Subcutaneous abdominal adipose tissue (tissue), 5 donors: ENCODE measurements at regions not wholly inside any gene's neighbourhood (a gene's known extent, or its start where the extent isn't known, plus 50 kb on each side); places are given as distances from the start of the nearest gene placed in this dataset.

ENCODE experiments used
- H3K27ac ChIP-seq: one replicate; pipeline ENCODE4 v1.7.0; 2013; ENCODE audit warnings: low read depth, mild to moderate bottlenecking, inconsistent platforms, low read length, moderate library complexity
- H3K27me3 ChIP-seq, 5 donors: one replicate each; pipeline ENCODE4 v1.7.0; 2013; ENCODE audit warnings: low read length in 5 of 5, inconsistent platforms in 1 of 5; ENCODE audit not compliant: control insufficient read depth in 5 of 5, insufficient read depth in 4 of 5
- H3K36me3 ChIP-seq, 5 donors: one replicate each; pipeline ENCODE4 v1.7.0; 2013; ENCODE audit warnings: low read length in 5 of 5; ENCODE audit not compliant: control insufficient read depth in 5 of 5, insufficient read depth in 5 of 5
- H3K4me1 ChIP-seq, 5 donors: one replicate each; pipeline ENCODE4 v1.7.0; 2013; ENCODE audit warnings: low read length in 5 of 5, mild to moderate bottlenecking in 3 of 5, moderate library complexity in 1 of 5; ENCODE audit not compliant: control insufficient read depth in 5 of 5, insufficient read depth in 5 of 5
- H3K4me3 ChIP-seq, 5 donors: one replicate each; pipeline ENCODE4 v1.7.0; 2013; ENCODE audit warnings: low read length in 5 of 5, low read depth in 1 of 5
- H3K9ac ChIP-seq, 5 donors: one replicate each; pipeline ENCODE4 v1.7.0; 2013; ENCODE audit warnings: low read length in 5 of 5, mild to moderate bottlenecking in 4 of 5, moderate library complexity in 3 of 5
- H3K9me3 ChIP-seq, 5 donors: one replicate each; pipeline ENCODE4 v1.7.0; 2013; ENCODE audit warnings: low read length in 5 of 5; ENCODE audit not compliant: control insufficient read depth in 5 of 5
- donor health status: healthy.
- donor health status: healthy.
- donor health status: healthy.
- donor health status: healthy.
- donor health status: healthy.

GRCh38 chr6:117072781-117073180 is 192.6 kb upstream of the VGLL2 start:
- H3K4me3 ChIP-seq = no peak overlapping the region
- H3K36me3 ChIP-seq = no peaks in the 10 kb centered on the region
- H3K9ac ChIP-seq = no peak overlapping the region
- H3K27ac ChIP-seq = no peak overlapping the region
- H3K27me3 ChIP-seq = no peaks in the 10 kb centered on the region
- H3K4me1 ChIP-seq = no peaks in the 10 kb centered on the region
- peaks cover 0 to 3% (median 0%) of the 10 kb centered on the region in 5 donors for H3K9me3 ChIP-seq

GRCh38 chr6:117074672-117075071 is 190.7 kb upstream of the VGLL2 start:
- Histone ChIP-seq H3K9ac (no peak overlapping the region), H3K4me1 (no peaks in the 10 kb centered on the region), H3K9me3 (peaks cover 0 to 3% (median 0%) of the 10 kb centered on the region in 5 donors), H3K4me3 (no peak overlapping the region), H3K36me3 (no peaks in the 10 kb centered on the region), H3K27me3 (no peaks in the 10 kb centered on the region), H3K27ac (no peak overlapping the region)

GRCh38 chr6:117075218-117075617 is 190.1 kb upstream of the VGLL2 start:
- Histone ChIP-seq H3K4me1 (no peaks in the 10 kb centered on the region), H3K27me3 (no peaks in the 10 kb centered on the region), H3K4me3 (no peak overlapping the region), H3K27ac (no peak overlapping the region), H3K9ac (no peak overlapping the region), H3K36me3 (no peaks in the 10 kb centered on the region), H3K9me3 (peaks cover 0 to 3% (median 0%) of the 10 kb centered on the region in 5 donors)

- Histone ChIP-seq H3K9ac (no peak overlapping the region), H3K36me3 (no peaks in the 10 kb centered on the region), H3K4me1 (no peaks in the 10 kb centered on the region), H3K4me3 (no peak overlapping the region), H3K27me3 (no peaks in the 10 kb centered on the region), H3K9me3 (no peaks in the 10 kb centered on the region), H3K27ac (no peak overlapping the region)
Measured at GRCh38 chr6:117076076-117076475, 189.3 kb upstream of the VGLL2 start.

- Histone ChIP-seq H3K27ac (no peak overlapping the region), H3K27me3 (no peaks in the 10 kb centered on the region), H3K9ac (no peak overlapping the region), H3K4me3 (no peak overlapping the region), H3K36me3 (no peaks in the 10 kb centered on the region), H3K9me3 (no peaks in the 10 kb centered on the region), H3K4me1 (no peaks in the 10 kb centered on the region)
Measured at GRCh38 chr6:117077300-117077699, 188.1 kb upstream of the VGLL2 start.

GRCh38 chr6:117078624-117079023 is 186.7 kb upstream of the VGLL2 start:
- Histone ChIP-seq H3K4me1 (no peaks in the 10 kb centered on the region), H3K27ac (no peak overlapping the region), H3K9ac (no peak overlapping the region), H3K4me3 (no peak overlapping the region), H3K9me3 (no peaks in the 10 kb centered on the region), H3K36me3 (no peaks in the 10 kb centered on the region), H3K27me3 (no peaks in the 10 kb centered on the region)

- Histone ChIP-seq H3K4me1 (no peaks in the 10 kb centered on the region), H3K9ac (no peak overlapping the region), H3K36me3 (no peaks in the 10 kb centered on the region), H3K27me3 (no peaks in the 10 kb centered on the region), H3K9me3 (no peaks in the 10 kb centered on the region), H3K27ac (no peak overlapping the region), H3K4me3 (no peak overlapping the region)
Measured at GRCh38 chr6:117079951-117080350, 185.4 kb upstream of the VGLL2 start.

- no peaks in the 10 kb centered on the region for H3K4me1 ChIP-seq
- peaks cover 0 to 5% (median 0%) of the 10 kb centered on the region in 5 donors for H3K9me3 ChIP-seq
- H3K9ac ChIP-seq = no peak overlapping the region
- no peak overlapping the region for H3K27ac ChIP-seq
- no peaks in the 10 kb centered on the region for H3K27me3 ChIP-seq
- H3K4me3 ChIP-seq = no peak overlapping the region
- no peaks in the 10 kb centered on the region for H3K36me3 ChIP-seq
Measured at GRCh38 chr6:117089604-117090003, 175.8 kb upstream of the VGLL2 start.

GRCh38 chr6:117110146-117110545 is 155.2 kb upstream of the VGLL2 start:
- Histone ChIP-seq H3K27me3 (no peaks in the 10 kb centered on the region), H3K4me3 (no peak overlapping the region), H3K4me1 (no peaks in the 10 kb centered on the region), H3K36me3 (no peaks in the 10 kb centered on the region), H3K27ac (no peak overlapping the region), H3K9me3 (no peaks in the 10 kb centered on the region), H3K9ac (no peak overlapping the region)

GRCh38 chr6:117110737-117111136 is 154.6 kb upstream of the VGLL2 start:
- Histone ChIP-seq H3K36me3 (no peaks in the 10 kb centered on the region), H3K9me3 (no peaks in the 10 kb centered on the region), H3K27me3 (no peaks in the 10 kb centered on the region), H3K4me1 (no peaks in the 10 kb centered on the region), H3K4me3 (no peak overlapping the region), H3K27ac (no peak overlapping the region), H3K9ac (no peak overlapping the region)

GRCh38 chr6:117117652-117118051 is 147.7 kb upstream of the VGLL2 start:
- Histone ChIP-seq H3K4me3 (no peak overlapping the region), H3K36me3 (no peaks in the 10 kb centered on the region), H3K9ac (no peak overlapping the region), H3K27me3 (no peaks in the 10 kb centered on the region), H3K9me3 (peaks cover 0 to 4% (median 0%) of the 10 kb centered on the region in 5 donors), H3K27ac (no peak overlapping the region), H3K4me1 (peaks cover 0 to 3% (median 0%) of the 10 kb centered on the region in 5 donors)
